ENCODE measurements at regions not wholly inside any gene's neighbourhood (a gene's known extent, or its start where the extent isn't known, plus 50 kb on each side); places are given as distances from the start of the nearest gene placed in this dataset.

DNA sequence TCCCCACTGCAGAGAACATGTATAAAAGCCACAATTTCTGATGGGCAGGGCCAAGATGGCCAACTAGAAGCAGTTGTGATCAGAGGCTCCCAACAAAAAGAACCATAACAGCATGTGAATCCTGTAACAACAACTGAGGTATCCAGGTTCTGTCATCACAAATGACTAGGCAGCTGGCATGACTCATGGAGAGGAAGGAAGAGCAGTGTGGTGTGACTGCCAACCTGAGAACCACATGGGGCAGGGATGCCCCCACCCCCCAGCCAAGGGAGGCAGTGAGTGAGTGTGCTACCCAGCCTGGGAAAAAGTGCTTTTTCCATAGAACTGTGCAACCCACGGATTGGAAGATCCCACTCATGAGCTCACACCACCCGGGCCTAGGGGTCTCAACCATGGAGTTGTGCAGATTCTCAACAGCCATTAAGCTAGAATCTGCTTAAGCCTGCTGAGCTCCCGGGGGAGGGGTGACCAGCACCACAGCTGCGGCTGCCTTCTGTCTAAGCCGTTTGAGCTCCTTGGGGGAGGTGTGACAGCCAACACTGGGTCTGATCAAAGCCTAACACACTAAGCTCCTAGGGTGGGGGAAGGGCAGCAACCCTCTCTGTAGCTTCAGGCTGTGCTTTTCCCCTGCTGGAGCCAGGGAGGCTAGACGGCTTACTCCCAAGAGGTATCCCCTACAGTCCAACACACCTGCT is 80.1 kb upstream of the DMAC1 start:
- Histone ChIP-seq H3K4me1 (no peaks in the 10 kb centered on the region), H3K9me3 (peaks cover 0 to 4% (median 0%) of the 10 kb centered on the region in 4 donors), H3K36me3 (no peaks in the 10 kb centered on the region), H3K27me3 (no peaks in the 10 kb centered on the region), H3K27ac (replicated peaks in 1 of 4) (no peak overlapping the region), H3K4me3 (no peak overlapping the region)
- DNase-seq (ENCODE audit: extremely low spot score), result no peak
- intact Hi-C loops (cut with DNase I), result no loop called here
- TF ChIP-seq POLR2AphosphoS5 (IDR thresholded peaks at IDR 0.05), result no peak
- TF ChIP-seq EP300 (IDR thresholded peaks at IDR 0.05), result no peak
- 44% methylated on average over 3 of the region's 6 CpGs for WGBS

DNA sequence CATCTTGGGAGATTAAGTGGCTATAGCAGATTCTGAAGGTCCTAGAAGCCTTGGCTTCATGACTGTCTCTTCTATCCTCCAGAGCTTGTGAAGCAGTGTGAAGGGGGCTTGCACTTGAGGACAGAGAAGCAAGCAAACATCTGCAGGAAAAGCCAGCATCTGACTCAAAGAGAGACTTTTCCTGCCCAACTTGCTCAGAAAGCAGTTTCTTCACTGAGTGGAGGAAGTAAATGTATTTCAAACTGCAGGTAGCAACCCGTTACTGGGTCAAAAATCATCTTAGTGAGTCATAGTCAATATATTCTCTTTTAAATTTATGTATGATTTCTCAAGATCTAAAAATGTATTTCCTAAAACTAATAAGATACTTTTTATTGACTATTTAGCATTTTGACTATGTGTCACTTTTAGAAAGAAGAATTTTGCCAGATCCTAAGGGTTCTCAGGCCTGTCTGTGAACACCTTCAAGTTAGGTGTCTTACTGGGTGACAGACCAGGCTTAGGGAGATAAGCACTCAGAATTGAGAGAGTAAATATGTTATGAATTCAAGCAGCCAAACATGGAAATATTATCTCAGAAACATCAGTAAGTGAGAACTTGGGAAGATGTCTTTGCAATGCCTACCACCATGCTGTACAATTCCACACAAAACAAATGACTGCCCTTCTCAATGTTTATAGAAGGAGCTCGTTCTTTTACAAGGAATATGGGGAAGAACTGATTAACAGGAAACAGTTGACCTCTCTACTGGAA is 72.6 kb upstream of the DMAC1 start:
- no peaks in the 10 kb centered on the region for H3K36me3 ChIP-seq
- DNase-seq (ENCODE audit: extremely low spot score), result no peak
- H3K4me3 ChIP-seq, result no peak overlapping the region
- no peaks in the 10 kb centered on the region for H3K9me3 ChIP-seq
- no peak overlapping the region for H3K27ac ChIP-seq (replicated peaks in 1 of 4)
- H3K4me1 ChIP-seq, result no peaks in the 10 kb centered on the region
- 54% methylated on average over 2 of the region's 2 CpGs for WGBS
- intact Hi-C loops (cut with DNase I), result no loop called here
- TF ChIP-seq EP300 (IDR thresholded peaks at IDR 0.05), result no peak
- TF ChIP-seq POLR2A (IDR thresholded peaks at IDR 0.05; ENCODE audit: low read depth), result no peak
- TF ChIP-seq POLR2AphosphoS5 (IDR thresholded peaks at IDR 0.05), result no peak
- TF ChIP-seq, protein P1, sequence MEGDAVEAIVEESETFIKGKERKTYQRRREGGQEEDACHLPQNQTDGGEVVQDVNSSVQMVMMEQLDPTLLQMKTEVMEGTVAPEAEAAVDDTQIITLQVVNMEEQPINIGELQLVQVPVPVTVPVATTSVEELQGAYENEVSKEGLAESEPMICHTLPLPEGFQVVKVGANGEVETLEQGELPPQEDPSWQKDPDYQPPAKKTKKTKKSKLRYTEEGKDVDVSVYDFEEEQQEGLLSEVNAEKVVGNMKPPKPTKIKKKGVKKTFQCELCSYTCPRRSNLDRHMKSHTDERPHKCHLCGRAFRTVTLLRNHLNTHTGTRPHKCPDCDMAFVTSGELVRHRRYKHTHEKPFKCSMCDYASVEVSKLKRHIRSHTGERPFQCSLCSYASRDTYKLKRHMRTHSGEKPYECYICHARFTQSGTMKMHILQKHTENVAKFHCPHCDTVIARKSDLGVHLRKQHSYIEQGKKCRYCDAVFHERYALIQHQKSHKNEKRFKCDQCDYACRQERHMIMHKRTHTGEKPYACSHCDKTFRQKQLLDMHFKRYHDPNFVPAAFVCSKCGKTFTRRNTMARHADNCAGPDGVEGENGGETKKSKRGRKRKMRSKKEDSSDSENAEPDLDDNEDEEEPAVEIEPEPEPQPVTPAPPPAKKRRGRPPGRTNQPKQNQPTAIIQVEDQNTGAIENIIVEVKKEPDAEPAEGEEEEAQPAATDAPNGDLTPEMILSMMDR (IDR thresholded peaks at IDR 0.05), result no peak
- no peaks in the 10 kb centered on the region for H3K27me3 ChIP-seq

DNA sequence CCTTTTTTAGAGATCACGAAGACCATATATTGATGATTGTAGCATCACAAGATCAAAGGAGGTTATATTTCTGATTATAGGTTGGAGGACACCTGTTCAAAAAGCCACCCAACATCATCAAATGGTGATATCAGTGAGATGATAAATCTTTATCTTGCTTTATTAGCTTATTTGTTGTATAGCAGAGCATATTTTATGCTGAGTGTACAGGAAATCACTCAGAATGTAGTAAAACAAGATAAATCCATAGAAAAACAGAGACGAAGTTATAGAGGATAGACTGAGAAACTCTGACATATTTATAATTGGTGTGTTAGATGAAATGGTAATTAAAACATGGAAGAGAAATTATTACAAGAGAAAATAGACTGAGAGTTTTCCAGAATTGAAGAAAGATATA is 69.8 kb upstream of the DMAC1 start:
- no peak for DNase-seq (ENCODE audit: extremely low spot score)
- WGBS, result 91% methylated on average over 2 of the region's 2 CpGs
- Histone ChIP-seq H3K27ac (replicated peaks in 1 of 4) (no peak overlapping the region), H3K36me3 (no peaks in the 10 kb centered on the region), H3K4me1 (no peaks in the 10 kb centered on the region), H3K4me3 (no peak overlapping the region), H3K27me3 (no peaks in the 10 kb centered on the region), H3K9me3 (no peaks in the 10 kb centered on the region)
- no peak for TF ChIP-seq EP300 (IDR thresholded peaks at IDR 0.05)
- no peak for TF ChIP-seq POLR2A (IDR thresholded peaks at IDR 0.05; ENCODE audit: low read depth)
- TF ChIP-seq, protein P1 (IDR thresholded peaks at IDR 0.05), result no peak
- TF ChIP-seq POLR2AphosphoS5 (IDR thresholded peaks at IDR 0.05), result no peak
- intact Hi-C loops (cut with DNase I), result no loop called here

DNA sequence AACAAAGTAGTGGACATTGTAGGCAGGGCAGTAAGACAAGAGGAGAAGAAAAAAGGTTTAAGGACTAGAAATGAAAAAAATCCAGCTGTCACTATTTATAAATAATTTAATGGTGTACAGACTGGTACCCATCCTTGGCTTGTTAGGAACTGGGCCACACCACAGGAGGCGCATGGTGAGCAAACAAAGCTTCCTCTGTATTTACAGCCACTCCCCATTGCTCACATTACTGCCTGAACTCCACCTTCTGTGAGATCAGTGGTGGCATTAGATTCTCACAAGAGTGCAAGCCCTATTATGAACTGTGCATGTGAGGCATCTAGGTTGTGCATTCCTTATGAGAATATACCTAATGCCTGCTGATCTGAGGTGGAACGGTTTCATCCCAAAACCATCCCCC is 62.6 kb upstream of the DMAC1 start:
- Histone ChIP-seq H3K4me3 (no peak overlapping the region), H3K27me3 (no peaks in the 10 kb centered on the region), H3K9me3 (no peaks in the 10 kb centered on the region), H3K36me3 (no peaks in the 10 kb centered on the region), H3K4me1 (no peaks in the 10 kb centered on the region), H3K27ac (replicated peaks in 1 of 4) (no peak overlapping the region)
- WGBS, result 88% methylated on average over 2 of the region's 2 CpGs
- intact Hi-C loops (cut with DNase I), result no loop called here
- no peak for TF ChIP-seq POLR2AphosphoS5 (IDR thresholded peaks at IDR 0.05)
- TF ChIP-seq, protein P1 (IDR thresholded peaks at IDR 0.05), result no peak
- no peak for TF ChIP-seq EP300 (IDR thresholded peaks at IDR 0.05)
- no peak for TF ChIP-seq POLR2A (IDR thresholded peaks at IDR 0.05; ENCODE audit: low read depth)
- no peak for DNase-seq (ENCODE audit: extremely low spot score)

DNA sequence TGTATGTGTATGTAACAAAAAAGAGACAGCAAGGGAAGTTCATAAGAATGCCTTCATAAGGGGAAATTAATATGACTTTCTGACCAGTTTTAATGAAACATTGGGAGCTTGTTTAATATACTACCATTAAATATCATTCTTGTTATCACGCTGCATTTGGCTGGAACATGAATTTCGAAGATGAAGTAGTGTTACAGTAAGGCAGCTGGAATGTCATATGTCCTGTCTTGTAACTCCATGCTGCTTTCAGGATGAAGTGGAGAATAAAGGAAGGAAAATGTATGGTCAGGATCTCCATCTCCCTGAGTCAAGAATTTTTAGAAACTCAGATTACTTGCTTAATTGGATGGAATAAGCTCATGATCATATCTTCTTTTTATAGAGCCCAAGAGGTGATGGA is 61.5 kb upstream of the DMAC1 start:
- H3K4me3 ChIP-seq, result no peak overlapping the region
- no peak overlapping the region for H3K27ac ChIP-seq (replicated peaks in 1 of 4)
- no peaks in the 10 kb centered on the region for H3K4me1 ChIP-seq
- no peaks in the 10 kb centered on the region for H3K9me3 ChIP-seq
- intact Hi-C loops (cut with DNase I), result no loop called here
- WGBS, result 79% methylated on average over 2 of the region's 2 CpGs
- H3K27me3 ChIP-seq, result no peaks in the 10 kb centered on the region
- DNase-seq (ENCODE audit: extremely low spot score), result no peak
- TF ChIP-seq POLR2AphosphoS5 (IDR thresholded peaks at IDR 0.05), result no peak
- TF ChIP-seq POLR2A (IDR thresholded peaks at IDR 0.05; ENCODE audit: low read depth), result no peak
- no peak for TF ChIP-seq EP300 (IDR thresholded peaks at IDR 0.05)
- H3K36me3 ChIP-seq, result no peaks in the 10 kb centered on the region
